Activated CD8-positive, alpha-beta memory T cell treated with anti-CD3 and anti-CD28 coated beads, Interleukin-2, amount 10 ng/mL, durations not matched to agents 7 days and 5 days (primary cell): ENCODE measurements at regions not wholly inside any gene's neighbourhood (a gene's known extent, or its start where the extent isn't known, plus 50 kb on each side); places are given as distances from the start of the nearest gene placed in this dataset.

Experiments
- ATAC-seq: fragments of 150-1000 bp; cut with Tn5 transposase; one replicate; pipeline ENCODE4 v1.10.0; 2021; ENCODE audit warnings: moderate library complexity
- CTCF ChIA-PET: fragments of 350-600 bp; sonication (Branson Sonifier 250); formaldehyde crosslinking; loops from one replicate; lab custom pipeline; 2021; ENCODE audit warnings: antibody characterized with exemption; lab: Charles Lee
- DNase-seq: peaks from one replicate; pipeline ENCODE4 v3.0.0-alpha.2; 2020
- H3K27ac Mint-ChIP-seq: one replicate; pipeline ENCODE4 v1.8.0; 2021; ENCODE audit warnings: mild to moderate bottlenecking, mixed read lengths
- H3K27me3 Mint-ChIP-seq: one replicate; pipeline ENCODE4 v1.8.0; 2021; ENCODE audit warnings: mixed read lengths
- H3K36me3 Mint-ChIP-seq: one replicate; pipeline ENCODE4 v1.8.0; 2021; ENCODE audit warnings: mild to moderate bottlenecking, mixed read lengths
- H3K4me1 Mint-ChIP-seq: one replicate; pipeline ENCODE4 v1.8.0; 2021; ENCODE audit warnings: mixed read lengths
- H3K4me3 Mint-ChIP-seq: one replicate; pipeline ENCODE4 v1.8.0; 2021; ENCODE audit warnings: mild to moderate bottlenecking, moderate library complexity, mixed read lengths
- H3K9me3 Mint-ChIP-seq: one replicate; pipeline ENCODE4 v1.8.0; 2022; ENCODE audit warnings: low read depth, mixed read lengths

GRCh38 chr10:3272300-3272699 is 99.7 kb upstream of the PITRM1 start:
- Mint-ChIP-seq H3K36me3 (no peaks in the 10 kb centered on the region), H3K27me3 (peaks cover 27% of the 10 kb centered on the region), H3K4me3 (no peak overlapping the region), H3K4me1 (no peaks in the 10 kb centered on the region), H3K27ac (no peak overlapping the region), H3K9me3 (no peaks in the 10 kb centered on the region)
- no peak for ATAC-seq
- CTCF ChIA-PET: interaction anchor here (1.6 kb wide), 1 partner anchor 11 kb away, joined by 3 read pairs; no protein-coding TSS in a partner anchor
- DNase-seq: no peak

GRCh38 chr10:3271354-3272115 is 99.0 kb upstream of the PITRM1 start:
- Mint-ChIP-seq H3K27me3 (peaks cover 22% of the 10 kb centered on the region), H3K27ac (no peak overlapping the region), H3K9me3 (no peaks in the 10 kb centered on the region), H3K4me3 (no peak overlapping the region), H3K36me3 (no peaks in the 10 kb centered on the region), H3K4me1 (no peaks in the 10 kb centered on the region)
- ATAC-seq (no peak), DNase-seq (no peak)
- CTCF ChIA-PET: interaction anchor here (1.6 kb wide), 1 partner anchor 10 kb away, joined by 3 read pairs; no protein-coding TSS in a partner anchor

GRCh38 chr10:3270577-3271316 is 98.2 kb upstream of the PITRM1 start:
- Mint-ChIP-seq H3K4me3 (no peak overlapping the region), H3K27me3 (peaks cover 25% of the 10 kb centered on the region), H3K27ac (no peak overlapping the region), H3K4me1 (no peaks in the 10 kb centered on the region), H3K36me3 (no peaks in the 10 kb centered on the region), H3K9me3 (no peaks in the 10 kb centered on the region)
- DNase-seq (no peak), ATAC-seq (no peak)
- CTCF ChIA-PET: no interaction called here

GRCh38 chr10:3268025-3268424 is 95.4 kb upstream of the PITRM1 start:
- Mint-ChIP-seq H3K27ac (no peak overlapping the region), H3K9me3 (no peaks in the 10 kb centered on the region), H3K27me3 (peaks cover 33% of the 10 kb centered on the region), H3K36me3 (no peaks in the 10 kb centered on the region), H3K4me1 (no peaks in the 10 kb centered on the region), H3K4me3 (no peak overlapping the region)
- DNase-seq (no peak), ATAC-seq (no peak)
- CTCF ChIA-PET: no interaction called here

- Mint-ChIP-seq H3K9me3 (no peaks in the 10 kb centered on the region), H3K27me3 (peaks cover 40% of the 10 kb centered on the region), H3K36me3 (no peaks in the 10 kb centered on the region), H3K27ac (no peak overlapping the region), H3K4me1 (no peaks in the 10 kb centered on the region), H3K4me3 (no peak overlapping the region)
- no peak for DNase-seq
- CTCF ChIA-PET: no interaction called here
- no peak for ATAC-seq
These were observed 92.5 kb upstream of the PITRM1 start for GRCh38 chr10:3265088-3265487.

GRCh38 chr10:3264161-3264761 is 91.7 kb upstream of the PITRM1 start:
- Mint-ChIP-seq H3K9me3 (no peaks in the 10 kb centered on the region), H3K4me3 (no peak overlapping the region), H3K4me1 (no peaks in the 10 kb centered on the region), H3K27ac (no peak overlapping the region), H3K27me3 (peaks cover 36% of the 10 kb centered on the region), H3K36me3 (no peaks in the 10 kb centered on the region)
- no peak for ATAC-seq
- no peak for DNase-seq
- CTCF ChIA-PET: no interaction called here

- Mint-ChIP-seq H3K9me3 (no peaks in the 10 kb centered on the region), H3K4me3 (no peak overlapping the region), H3K4me1 (no peaks in the 10 kb centered on the region), H3K27me3 (peaks cover 36% of the 10 kb centered on the region), H3K27ac (no peak overlapping the region), H3K36me3 (no peaks in the 10 kb centered on the region)
- CTCF ChIA-PET: no interaction called here
- DNase-seq: no peak
- no peak for ATAC-seq
These were observed 91.2 kb upstream of the PITRM1 start for GRCh38 chr10:3263747-3264146.

GRCh38 chr10:3263082-3263481 is 90.5 kb upstream of the PITRM1 start:
- CTCF ChIA-PET: no interaction called here
- Mint-ChIP-seq H3K27ac (no peak overlapping the region), H3K36me3 (no peaks in the 10 kb centered on the region), H3K9me3 (no peaks in the 10 kb centered on the region), H3K4me1 (no peaks in the 10 kb centered on the region), H3K4me3 (no peak overlapping the region), H3K27me3 (peaks cover 36% of the 10 kb centered on the region)
- DNase-seq (no peak), ATAC-seq (no peak)

- Mint-ChIP-seq H3K36me3 (no peaks in the 10 kb centered on the region), H3K27me3 (peaks cover 36% of the 10 kb centered on the region), H3K4me1 (no peaks in the 10 kb centered on the region), H3K4me3 (no peak overlapping the region), H3K27ac (no peak overlapping the region), H3K9me3 (no peaks in the 10 kb centered on the region)
- CTCF ChIA-PET: interaction anchor here (1.0 kb wide), 1 partner anchor 10 kb away, joined by 3 read pairs; no protein-coding TSS in a partner anchor
- DNase-seq (no peak), ATAC-seq (no peak)
These were observed 89.3 kb upstream of the PITRM1 start for GRCh38 chr10:3261921-3262320.

- no peak overlapping the region for H3K27ac Mint-ChIP-seq
- no peak for DNase-seq
- no peak overlapping the region for H3K4me3 Mint-ChIP-seq
- CTCF ChIA-PET: no interaction called here
- ATAC-seq: no peak
- H3K27me3 Mint-ChIP-seq: peaks cover 29% of the 10 kb centered on the region
- no peaks in the 10 kb centered on the region for H3K36me3 Mint-ChIP-seq
- no peaks in the 10 kb centered on the region for H3K9me3 Mint-ChIP-seq
- no peaks in the 10 kb centered on the region for H3K4me1 Mint-ChIP-seq
These were observed 87.7 kb upstream of the PITRM1 start for GRCh38 chr10:3260066-3260834.

- Mint-ChIP-seq H3K36me3 (no peaks in the 10 kb centered on the region), H3K27ac (no peak overlapping the region), H3K4me3 (no peak overlapping the region), H3K27me3 (peaks cover 32% of the 10 kb centered on the region), H3K4me1 (no peaks in the 10 kb centered on the region), H3K9me3 (no peaks in the 10 kb centered on the region)
- CTCF ChIA-PET: no interaction called here
- no peak for DNase-seq
- ATAC-seq: no peak
These were observed 86.9 kb upstream of the PITRM1 start for GRCh38 chr10:3259499-3259898.

GRCh38 chr10:3258394-3258793 is 85.8 kb upstream of the PITRM1 start:
- no peaks in the 10 kb centered on the region for H3K4me1 Mint-ChIP-seq

GRCh38 chr10:3255616-3256015 is 83.0 kb upstream of the PITRM1 start:
- no peaks in the 10 kb centered on the region for H3K36me3 Mint-ChIP-seq
- no peaks in the 10 kb centered on the region for H3K9me3 Mint-ChIP-seq
- CTCF ChIA-PET: interaction anchor here (2.2 kb wide), 1 partner anchor 58 kb away, joined by 4 read pairs; no protein-coding TSS in a partner anchor

More at GRCh38 chr10:3258394-3258793, 85.8 kb upstream of the PITRM1 start:
- ATAC-seq: no peak
- no peak for DNase-seq
- H3K36me3 Mint-ChIP-seq: no peaks in the 10 kb centered on the region
- H3K27ac Mint-ChIP-seq: no peak overlapping the region
- no peak overlapping the region for H3K4me3 Mint-ChIP-seq
- no peaks in the 10 kb centered on the region for H3K9me3 Mint-ChIP-seq
- peaks cover 30% of the 10 kb centered on the region for H3K27me3 Mint-ChIP-seq
- CTCF ChIA-PET: no interaction called here

More at GRCh38 chr10:3255616-3256015, 83.0 kb upstream of the PITRM1 start:
- peaks cover 4% of the 10 kb centered on the region for H3K4me1 Mint-ChIP-seq
- ATAC-seq (no peak), DNase-seq (no peak)
- peaks cover 31% of the 10 kb centered on the region for H3K27me3 Mint-ChIP-seq
- H3K4me3 Mint-ChIP-seq: no peak overlapping the region
- H3K27ac Mint-ChIP-seq: no peak overlapping the region
